ENCODE measurements at regions not wholly inside any gene's neighbourhood (a gene's known extent, or its start where the extent isn't known, plus 50 kb on each side); places are given as distances from the start of the nearest gene placed in this dataset.

GRCh38 chr9:107739601-107740082 lies 250.1 kb upstream of the KLF4 start:
- peak overlapping the region in 2 of 4 donors; percentile 42 to 69 for H3K27ac ChIP-seq
- 58 to 61% methylated on average over 8 to 11 of the region's 12 CpGs for WGBS, 2 donors
- peak; percentile 49 to 80 for ATAC-seq (ENCODE audit: low FRiP score in 2 of 2)

DNA sequence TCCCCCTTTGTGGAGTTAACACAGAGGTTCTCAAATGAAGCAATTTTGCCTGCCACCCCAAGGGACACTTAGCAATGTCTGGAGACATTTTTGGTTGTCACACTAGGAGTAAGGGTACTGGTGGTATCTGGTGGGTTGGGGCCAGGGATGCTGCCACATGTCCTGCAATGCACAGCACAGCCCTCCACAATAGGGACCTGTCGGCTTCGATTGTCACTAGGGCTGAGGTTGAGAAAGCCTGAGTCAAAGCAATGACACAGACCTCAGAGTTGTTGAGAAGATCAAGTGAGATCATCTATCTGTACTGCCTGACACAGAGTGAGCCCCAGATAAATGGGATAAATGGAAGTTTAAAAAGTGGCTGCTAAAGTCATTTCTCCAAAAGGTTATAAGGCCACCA lies 249.2 kb upstream of the KLF4 start:
- no peak overlapping the region for H3K4me3 ChIP-seq
- ATAC-seq (ENCODE audit: low FRiP score in 2 of 2) (peak in 1 of 2 donors; percentile 52), DNase-seq (no peak)
- WGBS, 2 donors: 85 to 100% methylated on average over 2 of the region's 2 CpGs
- H3K4me1 ChIP-seq: peaks cover 6 to 20% (median 15%) of the 10 kb centered on the region in 4 donors
- TF ChIP-seq POLR2A (IDR thresholded peaks at IDR 0.05) (no peak), POLR2AphosphoS5 (IDR thresholded peaks at IDR 0.05) (no peak), EP300 (IDR thresholded peaks at IDR 0.05) (no peak)
- TF ChIP-seq, protein P1, sequence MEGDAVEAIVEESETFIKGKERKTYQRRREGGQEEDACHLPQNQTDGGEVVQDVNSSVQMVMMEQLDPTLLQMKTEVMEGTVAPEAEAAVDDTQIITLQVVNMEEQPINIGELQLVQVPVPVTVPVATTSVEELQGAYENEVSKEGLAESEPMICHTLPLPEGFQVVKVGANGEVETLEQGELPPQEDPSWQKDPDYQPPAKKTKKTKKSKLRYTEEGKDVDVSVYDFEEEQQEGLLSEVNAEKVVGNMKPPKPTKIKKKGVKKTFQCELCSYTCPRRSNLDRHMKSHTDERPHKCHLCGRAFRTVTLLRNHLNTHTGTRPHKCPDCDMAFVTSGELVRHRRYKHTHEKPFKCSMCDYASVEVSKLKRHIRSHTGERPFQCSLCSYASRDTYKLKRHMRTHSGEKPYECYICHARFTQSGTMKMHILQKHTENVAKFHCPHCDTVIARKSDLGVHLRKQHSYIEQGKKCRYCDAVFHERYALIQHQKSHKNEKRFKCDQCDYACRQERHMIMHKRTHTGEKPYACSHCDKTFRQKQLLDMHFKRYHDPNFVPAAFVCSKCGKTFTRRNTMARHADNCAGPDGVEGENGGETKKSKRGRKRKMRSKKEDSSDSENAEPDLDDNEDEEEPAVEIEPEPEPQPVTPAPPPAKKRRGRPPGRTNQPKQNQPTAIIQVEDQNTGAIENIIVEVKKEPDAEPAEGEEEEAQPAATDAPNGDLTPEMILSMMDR (IDR thresholded peaks at IDR 0.05): no peak
- no peaks in the 10 kb centered on the region for H3K9me3 ChIP-seq
- peak overlapping the region in 3 of 4 donors; percentile 44 to 69 (median 64) for H3K27ac ChIP-seq
- H3K36me3 ChIP-seq: no peaks in the 10 kb centered on the region
- no peaks in the 10 kb centered on the region for H3K27me3 ChIP-seq

More at GRCh38 chr9:107739601-107740082, 250.1 kb upstream of the KLF4 start:
- peak in 1 of 2 donors; percentile 82 for DNase-seq
- Histone ChIP-seq H3K27me3 (no peaks in the 10 kb centered on the region), H3K4me3 (no peak overlapping the region), H3K4me1 (peaks cover 5 to 18% (median 14%) of the 10 kb centered on the region in 4 donors), H3K9me3 (no peaks in the 10 kb centered on the region), H3K36me3 (no peaks in the 10 kb centered on the region)
- TF ChIP-seq POLR2AphosphoS5 (IDR thresholded peaks at IDR 0.05): no peak
- no peak for TF ChIP-seq POLR2A (IDR thresholded peaks at IDR 0.05)
- TF ChIP-seq EP300 (IDR thresholded peaks at IDR 0.05): no peak
- TF ChIP-seq, protein P1 (IDR thresholded peaks at IDR 0.05): no peak

- Histone ChIP-seq H3K9me3 (no peaks in the 10 kb centered on the region), H3K27me3 (no peaks in the 10 kb centered on the region), H3K4me1 (peaks cover 11 to 22% (median 19%) of the 10 kb centered on the region in 4 donors), H3K36me3 (no peaks in the 10 kb centered on the region), H3K4me3 (no peak overlapping the region), H3K27ac (peak overlapping the region in 3 of 4 donors; percentile 44 to 69 (median 64))
- peak in 1 of 2 donors; percentile 67 for DNase-seq
- WGBS, 2 donors: 59 to 72% methylated on average over 9 to 17 of the region's 17 CpGs
- ATAC-seq (ENCODE audit: low FRiP score in 2 of 2): peak; percentile 70 to 84
- TF ChIP-seq POLR2A (IDR thresholded peaks at IDR 0.05) (no peak), EP300 (IDR thresholded peaks at IDR 0.05) (no peak), POLR2AphosphoS5 (IDR thresholded peaks at IDR 0.05) (peak; percentile 31 to 38)
- TF ChIP-seq, protein P1 (IDR thresholded peaks at IDR 0.05): no peak
Observed at GRCh38 chr9:107737987-107738743, 248.6 kb upstream of the KLF4 start.

GRCh38 chr9:107737610-107737986 lies 248.0 kb upstream of the KLF4 start:
- TF ChIP-seq POLR2AphosphoS5 (IDR thresholded peaks at IDR 0.05) (no peak), POLR2A (IDR thresholded peaks at IDR 0.05) (no peak), EP300 (IDR thresholded peaks at IDR 0.05) (no peak)
- TF ChIP-seq, protein P1 (IDR thresholded peaks at IDR 0.05): no peak
- Histone ChIP-seq H3K4me1 (peaks cover 15 to 25% (median 20%) of the 10 kb centered on the region in 4 donors), H3K4me3 (no peak overlapping the region), H3K9me3 (no peaks in the 10 kb centered on the region), H3K27ac (peak overlapping the region in 3 of 4 donors; percentile 44 to 69 (median 53)), H3K27me3 (no peaks in the 10 kb centered on the region), H3K36me3 (no peaks in the 10 kb centered on the region)
- ATAC-seq (ENCODE audit: low FRiP score in 2 of 2) (no peak), DNase-seq (no peak)
- WGBS, 2 donors: 85 to 87% methylated on average over 5 of the region's 5 CpGs
